ENCODE measurements at regions not wholly inside any gene's neighbourhood (a gene's known extent, or its start where the extent isn't known, plus 50 kb on each side); places are given as distances from the start of the nearest gene placed in this dataset.

GRCh38 chr1:193312432-193312831 lies 126.0 kb upstream of the B3GALT2 start:
- H3K36me3 ChIP-seq (ENCODE audit: control insufficient read depth, insufficient read depth, low read length): no peaks in the 10 kb centered on the region
- H2AFZ ChIP-seq (ENCODE audit: low read depth, low read length): no peak overlapping the region
- FAIRE-seq (no peak), ATAC-seq (no peak), DNase-seq (ENCODE audit: extremely low read depth in 1 of 4, low spot score in 3 of 4) (no peak)
- no peak overlapping the region for H3K4me3 ChIP-seq
- in situ Hi-C loops (cut with MboI) (no loop called here), intact Hi-C loops (cut with micrococcal nuclease) (no loop called here)
- 2% methylated on average over 4 of the region's 4 CpGs for WGBS (ENCODE audit: insufficient coverage, low coverage, missing lambda C conversion rate)
- no peaks in the 10 kb centered on the region for H3K79me2 ChIP-seq (ENCODE audit: control insufficient read depth, insufficient read depth, low read length)
- H4K20me1 ChIP-seq (replicated peaks; ENCODE audit: control insufficient read depth, insufficient read depth, low read length): no peaks in the 10 kb centered on the region
- no peak overlapping the region for H3K27ac ChIP-seq (ENCODE audit: extremely low read depth, low read depth, low read length)
- no peaks in the 10 kb centered on the region for H3K9me3 ChIP-seq (replicated peaks; ENCODE audit: control insufficient read depth, insufficient read depth, low read depth, low read length)
- no TSS peak for BruUV-seq (replicated peaks)
- H3K9ac ChIP-seq (ENCODE audit: insufficient read depth in 1 of 2, low read depth in 2 of 2, low read length in 2 of 2): no peak overlapping the region
- ChIA-PET CTCF (ENCODE audit: low intra/inter-chr PET ratio) (no interaction called here), POLR2A (no interaction called here)
- peaks cover 0 to 9% of the 10 kb centered on the region in 2 experiments; a peak in 1 of 5 replicates for H3K27me3 ChIP-seq (ENCODE audit: control insufficient read depth in 2 of 2, insufficient read depth in 2 of 2, low read length in 2 of 2)
- H3K4me2 ChIP-seq (ENCODE audit: insufficient read depth, low read length): no peak overlapping the region
- no peaks in the 10 kb centered on the region for H3K9me1 ChIP-seq (ENCODE audit: control insufficient read depth, insufficient read depth, low read length)
- H3K4me1 ChIP-seq (replicated peaks in 1 of 2; ENCODE audit: control insufficient read depth in 2 of 2, insufficient read depth in 2 of 2, low read length in 2 of 2): no peaks in the 10 kb centered on the region
- TF ChIP-seq ATF1 (CRISPR knock-in tag; IDR thresholded peaks at IDR 0.05) (no peak), ATF1 (tag; IDR thresholded peaks at IDR 0.05) (no peak), SFPQ (IDR thresholded peaks at IDR 0.05; ENCODE audit: low read depth, low read length) (no peak), BHLHE40 (IDR thresholded peaks at IDR 0.05; ENCODE audit: low read length) (no peak), POLR2H (tag; IDR thresholded peaks at IDR 0.05; ENCODE audit: low read depth) (no peak), TRIM28 (IDR thresholded peaks at IDR 0.05) (no peak), ZNF707 (CRISPR knock-in tag; conservative IDR thresholded peaks at IDR 0.05) (no peak), GTF3C2 (IDR thresholded peaks at IDR 0.05; ENCODE audit: borderline replicate concordance, extremely low read depth, insufficient read length) (no peak), ZBTB8A (IDR thresholded peaks at IDR 0.05; ENCODE audit: partially characterized antibody) (no peak), RERE (CRISPR knock-in tag; IDR thresholded peaks at IDR 0.05; ENCODE audit: borderline replicate concordance) (no peak), TAF15 (IDR thresholded peaks at IDR 0.05; ENCODE audit: low read depth, low read length) (no peak), SMARCB1 (IDR thresholded peaks at IDR 0.05; ENCODE audit: insufficient read length, low read depth) (no peak), ZNF121 (CRISPR knock-in tag; conservative IDR thresholded peaks at IDR 0.05) (no peak), PTTG1 (tag; IDR thresholded peaks at IDR 0.05; ENCODE audit: low read depth) (no peak)

All from K562 (cell line).